Adipocyte (in vitro differentiated cells): ENCODE measurements at regions not wholly inside any gene's neighbourhood (a gene's known extent, or its start where the extent isn't known, plus 50 kb on each side); places are given as distances from the start of the nearest gene placed in this dataset.

Source experiments
- DNase-seq: peaks from one replicate; pipeline ENCODE4 v3.0.0-alpha.2; 2015; ENCODE audit warnings: low read depth
- H3K27me3 ChIP-seq: replicated peaks from 2 replicates; pipeline ENCODE4 v1.7.0; 2013; ENCODE audit warnings: mild to moderate bottlenecking, low read length, moderate library complexity; ENCODE audit not compliant: control insufficient read depth, insufficient read depth
- H3K36me3 ChIP-seq: 2 replicates; pipeline ENCODE4 v1.7.0; 2013; ENCODE audit warnings: low read length, mild to moderate bottlenecking, moderate library complexity; ENCODE audit not compliant: control insufficient read depth, insufficient read depth, severe bottlenecking
- H3K4me1 ChIP-seq: 2 replicates; pipeline ENCODE4 v1.7.0; 2013; ENCODE audit warnings: mild to moderate bottlenecking, low read length, moderate library complexity; ENCODE audit not compliant: control insufficient read depth, insufficient read depth
- H3K4me3 ChIP-seq: 2 replicates; pipeline ENCODE4 v1.7.0; 2013; ENCODE audit warnings: mild to moderate bottlenecking, low read length, moderate library complexity
- H3K9ac ChIP-seq: 2 replicates; pipeline ENCODE4 v1.7.0; 2013; ENCODE audit warnings: mild to moderate bottlenecking, low read length, moderate library complexity
- H3K9me3 ChIP-seq: 2 replicates; pipeline ENCODE4 v1.7.0; 2013; ENCODE audit warnings: mild to moderate bottlenecking, low read length, moderate library complexity; ENCODE audit not compliant: control insufficient read depth

DNA sequence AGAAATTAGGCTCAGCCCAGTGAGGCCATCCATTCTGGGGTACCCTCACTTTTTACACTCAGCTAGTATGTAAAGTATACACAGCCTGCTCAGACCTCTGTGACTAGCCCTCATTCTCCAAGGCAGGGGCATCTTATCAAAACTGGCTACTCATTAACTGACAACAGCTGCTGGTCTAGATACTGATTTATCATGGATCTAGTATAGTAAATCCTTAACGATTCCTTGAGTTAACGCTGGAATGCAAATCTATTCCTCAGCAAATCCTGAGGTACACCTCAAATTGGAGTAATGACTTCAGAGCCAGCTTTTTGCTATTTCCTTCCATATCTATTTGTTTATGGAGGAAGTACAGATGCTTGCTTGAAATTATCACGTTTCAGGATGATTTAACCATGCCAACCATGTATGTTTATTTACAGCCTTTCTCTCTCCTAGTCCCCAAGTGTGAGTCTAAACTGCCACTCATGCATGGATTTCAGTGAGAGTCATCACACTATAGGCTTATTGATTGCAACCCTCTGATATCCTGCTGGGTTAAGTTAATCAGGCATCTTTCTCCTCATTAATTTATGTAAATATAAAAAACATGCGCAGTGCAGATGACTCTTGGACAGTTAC lies 70.2 kb upstream of the DOK6 start:
- Histone ChIP-seq H3K9me3 (no peaks in the 10 kb centered on the region), H3K36me3 (no peaks in the 10 kb centered on the region), H3K27me3 (no peaks in the 10 kb centered on the region), H3K4me3 (no peak overlapping the region), H3K4me1 (no peaks in the 10 kb centered on the region), H3K9ac (no peak overlapping the region)
- no peak for DNase-seq

DNA sequence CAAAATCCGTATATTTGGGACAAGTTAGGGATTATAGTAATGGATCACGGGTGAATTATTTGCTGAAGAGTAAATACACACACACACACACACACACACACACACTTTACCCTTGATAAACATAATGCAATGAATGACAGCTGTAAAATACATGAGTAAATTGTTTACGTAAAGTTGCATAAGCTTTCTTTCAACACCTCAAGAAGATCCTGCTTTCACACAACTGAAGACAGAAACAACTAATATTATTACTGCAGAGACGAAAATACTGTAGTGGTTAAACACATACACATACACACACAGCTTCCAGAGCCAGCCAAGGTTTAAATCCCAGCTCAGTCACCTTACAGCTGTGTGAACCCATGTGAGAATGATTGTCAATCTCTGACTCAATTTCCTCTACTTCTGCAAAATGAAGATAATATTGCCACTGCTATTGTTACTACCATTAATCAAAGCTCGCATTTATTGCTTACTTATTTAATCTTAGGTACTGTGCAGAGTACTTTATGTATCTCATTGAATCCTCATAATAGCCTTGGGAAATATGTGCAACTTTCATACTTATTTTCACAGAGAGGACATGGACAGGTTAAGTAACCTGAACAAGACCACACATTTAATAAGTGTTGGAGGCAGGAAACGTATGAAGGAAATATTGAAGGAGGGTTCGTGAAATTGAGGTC lies 50.6 kb upstream of the DOK6 start:
- H3K4me3 ChIP-seq: no peak overlapping the region
- no peaks in the 10 kb centered on the region for H3K9me3 ChIP-seq
- DNase-seq: no peak
- H3K9ac ChIP-seq: no peak overlapping the region
- no peaks in the 10 kb centered on the region for H3K27me3 ChIP-seq
- H3K36me3 ChIP-seq: no peaks in the 10 kb centered on the region
- H3K4me1 ChIP-seq: no peaks in the 10 kb centered on the region
